NCI-H748 (cell line): ENCODE measurements at regions not wholly inside any gene's neighbourhood (a gene's known extent, or its start where the extent isn't known, plus 50 kb on each side); places are given as distances from the start of the nearest gene placed in this dataset.
A peak's percentile ranks its signal among the peaks of the same experiment; 100 is the strongest.

Source experiments
- DNase-seq: peaks from one replicate; lab custom pipeline; 2025; ENCODE audit not compliant: unreplicated experiment; lab: John Stamatoyannopoulos, UW

DNA sequence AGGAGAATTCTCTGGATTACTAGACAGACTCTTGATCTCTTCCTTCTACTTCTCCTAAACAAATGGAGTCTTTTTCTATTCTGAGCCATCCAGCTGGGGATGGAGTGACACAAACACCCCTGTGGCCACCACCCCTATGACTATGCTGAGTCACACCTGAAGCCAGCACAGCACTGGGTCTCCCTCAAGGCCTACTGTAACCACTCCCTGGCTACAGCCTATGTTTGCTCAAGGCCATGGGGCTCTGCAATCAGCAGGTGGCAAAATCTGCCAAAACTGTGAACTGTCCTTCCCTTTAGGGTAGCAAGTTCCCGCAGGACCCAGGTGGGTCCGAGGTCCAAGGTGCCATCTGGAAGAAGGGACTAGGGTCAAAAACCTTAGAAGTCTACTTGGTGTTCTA lies 132.3 kb downstream of the TINAG start:
- no peak for DNase-seq

DNA sequence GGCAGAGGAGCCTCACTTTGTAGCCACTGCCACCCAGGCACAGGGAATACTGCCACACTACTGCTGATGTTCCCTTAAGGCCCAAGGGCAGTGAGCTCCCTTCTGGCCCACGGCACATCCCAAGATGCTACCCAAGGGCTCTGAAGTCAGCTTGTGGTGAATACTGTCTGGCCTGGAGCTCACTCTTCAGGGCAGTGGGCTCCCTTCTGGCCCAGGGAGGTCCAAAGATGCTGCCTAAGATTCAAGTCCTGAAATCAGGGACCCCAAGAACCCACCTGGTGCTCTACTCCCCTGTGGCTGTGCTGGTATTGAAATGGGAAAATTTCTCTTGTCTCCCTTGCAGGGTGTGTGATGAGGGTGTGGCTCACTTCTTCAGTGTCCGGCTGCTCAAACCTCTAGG lies 132.8 kb downstream of the TINAG start:
- DNase-seq: no peak

DNA sequence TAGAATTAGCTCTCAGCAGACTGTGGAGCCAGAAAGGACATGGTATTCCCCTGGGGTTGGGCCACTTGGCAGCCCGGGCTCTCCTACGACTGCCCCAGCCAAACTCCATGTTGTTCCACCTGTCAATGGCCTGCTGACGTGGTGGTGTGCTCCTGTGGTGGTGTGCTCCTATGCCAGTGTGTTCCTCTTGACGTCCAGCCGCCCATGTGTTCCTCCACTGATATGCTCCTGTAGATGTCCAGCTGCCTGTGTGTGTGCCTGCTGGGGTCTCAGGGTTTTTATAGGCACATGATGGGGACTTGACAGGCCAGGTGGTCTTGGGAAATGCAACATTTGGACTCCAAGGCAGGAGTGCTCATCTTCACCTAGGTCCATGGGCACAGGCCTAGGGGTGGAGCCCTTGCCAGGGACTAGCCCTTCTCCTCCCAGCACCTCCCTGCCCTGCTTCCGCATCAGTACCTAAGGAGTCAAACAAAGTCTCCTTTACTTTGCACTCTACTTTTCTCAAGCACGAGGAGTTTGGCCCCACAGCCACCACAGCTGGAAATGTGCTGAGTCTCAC lies 133.5 kb downstream of the TINAG start:
- no peak for DNase-seq

DNA sequence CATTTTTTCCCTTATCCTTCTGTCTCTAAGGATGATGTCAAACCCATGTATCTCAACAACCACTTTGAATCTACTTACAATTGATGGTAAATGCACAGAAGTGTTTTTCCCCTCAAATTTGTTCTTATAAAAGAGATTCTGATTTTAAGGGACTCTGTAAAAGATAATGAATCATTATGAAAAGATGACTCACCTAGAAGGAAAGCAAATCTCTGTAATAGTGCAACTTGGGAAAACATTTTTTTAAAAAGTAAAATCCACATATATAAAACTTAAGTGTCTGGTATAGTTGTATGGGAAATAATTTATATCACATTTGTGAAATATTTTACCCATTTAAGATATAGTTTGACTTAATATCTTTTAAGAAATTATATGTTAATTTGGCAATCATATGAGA lies 137.0 kb downstream of the TINAG start:
- no peak for DNase-seq

DNA sequence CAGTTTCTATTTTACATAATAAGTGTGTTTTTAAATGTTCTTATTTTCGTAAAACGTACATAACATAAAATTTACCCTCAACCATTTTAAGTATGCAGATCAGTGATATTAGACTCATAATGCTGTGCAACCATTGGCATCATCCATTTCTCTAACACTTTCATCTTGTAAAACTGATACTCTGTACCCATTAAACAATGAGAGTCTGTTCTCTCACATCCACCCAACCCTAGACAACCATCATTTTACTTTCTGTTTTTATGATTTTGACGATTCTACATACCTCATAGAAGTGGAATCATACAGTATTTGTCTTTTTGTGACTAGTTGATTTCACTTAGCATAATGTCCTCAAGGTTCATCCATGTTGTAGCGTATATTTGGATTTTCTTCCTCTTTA lies 140.4 kb downstream of the TINAG start:
- DNase-seq: no peak

DNA sequence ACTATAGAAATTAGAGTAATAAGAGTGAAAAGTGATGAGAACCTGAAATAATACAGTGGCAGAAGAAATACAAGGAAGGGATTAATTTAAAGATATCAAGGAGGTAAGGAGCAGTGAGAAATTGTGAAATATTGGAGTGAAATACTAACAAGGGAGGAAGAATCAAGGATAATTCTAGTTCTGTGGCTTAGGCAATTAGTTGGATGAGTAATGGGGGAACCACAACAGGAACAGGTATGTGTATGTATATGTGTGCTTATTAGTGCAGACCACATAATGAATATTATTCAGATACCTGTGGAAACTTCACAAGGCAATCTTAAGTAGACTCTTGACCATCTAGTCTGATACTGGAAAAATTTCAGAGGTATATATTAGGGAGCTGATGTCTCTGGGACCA lies 143.3 kb downstream of the TINAG start:
- no peak for DNase-seq

DNA sequence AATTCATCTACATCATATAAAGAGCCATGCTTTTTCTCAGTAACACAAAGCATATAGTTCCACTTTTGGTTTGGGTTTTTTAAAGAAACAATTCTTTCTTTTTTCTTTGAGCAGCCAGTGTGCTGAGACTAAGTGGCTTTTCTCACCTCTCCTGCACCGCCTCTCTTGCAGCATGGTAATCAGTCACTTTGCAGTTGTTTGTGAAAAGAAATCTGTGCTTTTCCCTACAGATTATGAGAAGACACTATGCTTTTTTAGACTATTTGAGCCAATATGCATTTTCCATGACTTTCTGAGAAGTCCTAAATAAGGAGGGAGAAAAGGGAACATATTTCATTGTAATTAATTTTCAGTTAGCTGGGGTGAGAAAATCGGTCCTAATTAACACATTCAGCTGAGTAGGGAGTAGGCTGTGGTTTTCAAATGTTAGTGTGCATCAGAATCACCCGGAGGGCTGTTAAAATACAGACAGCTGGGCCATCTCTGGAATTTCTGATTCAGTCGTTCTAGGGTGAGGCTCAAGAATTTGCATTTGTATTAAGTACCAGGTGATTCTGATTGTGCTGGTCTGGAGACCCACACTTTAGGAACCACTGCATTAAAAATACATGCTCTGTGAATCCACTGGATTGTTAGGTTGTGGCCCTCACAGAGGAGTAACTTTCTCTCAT lies 155.2 kb downstream of the TINAG start:
- DNase-seq: no peak

DNA sequence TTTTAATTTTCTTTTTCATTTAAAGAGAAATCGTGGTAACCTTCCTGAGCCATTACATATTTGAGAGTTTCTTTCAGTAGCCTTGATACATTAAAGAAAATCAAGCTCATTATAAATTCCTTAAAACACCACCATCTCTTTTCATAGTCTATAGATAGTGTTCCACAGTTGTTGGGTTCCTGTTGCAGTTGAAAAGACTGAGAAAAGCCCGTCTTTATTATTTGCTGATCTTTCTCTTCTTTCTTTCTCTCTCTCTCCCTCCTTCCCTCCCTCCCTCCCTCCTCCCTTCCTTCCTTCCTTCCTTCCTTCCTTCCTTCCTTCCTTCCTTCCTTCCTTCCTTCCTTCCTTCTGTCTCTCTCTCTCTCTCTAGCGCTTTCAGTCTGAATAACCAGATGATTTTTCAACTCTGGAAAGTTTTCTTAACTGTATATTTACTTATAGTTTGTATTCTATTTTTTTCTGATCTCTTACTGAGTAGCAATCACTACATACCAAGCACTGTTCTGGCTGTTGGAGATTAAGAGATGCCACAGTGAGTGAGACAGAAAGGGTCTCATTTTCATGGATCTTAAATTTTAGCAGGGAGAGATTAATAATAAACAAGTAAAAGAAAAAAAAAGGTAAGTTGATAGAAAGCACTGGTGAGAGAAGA lies 157.5 kb downstream of the TINAG start:
- DNase-seq: no peak

DNA sequence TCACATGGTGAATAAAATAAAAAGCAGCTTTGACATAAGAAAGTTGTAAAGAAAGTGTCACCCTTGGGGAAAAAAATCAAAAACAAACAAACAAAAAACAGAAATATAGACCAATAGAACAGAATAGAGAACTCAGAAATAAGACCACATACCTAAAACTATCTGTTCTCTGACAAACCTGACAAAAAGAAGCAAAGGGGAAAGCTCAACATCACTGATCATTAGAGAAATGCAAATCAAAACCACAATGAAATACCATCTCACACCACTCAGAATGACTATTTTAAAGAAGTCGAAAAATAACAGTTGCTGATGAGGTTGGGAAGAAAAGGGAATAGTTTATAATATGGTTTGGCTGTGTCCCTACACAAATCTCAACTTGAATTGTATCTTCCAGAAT lies 159.1 kb downstream of the TINAG start:
- no peak for DNase-seq

DNA sequence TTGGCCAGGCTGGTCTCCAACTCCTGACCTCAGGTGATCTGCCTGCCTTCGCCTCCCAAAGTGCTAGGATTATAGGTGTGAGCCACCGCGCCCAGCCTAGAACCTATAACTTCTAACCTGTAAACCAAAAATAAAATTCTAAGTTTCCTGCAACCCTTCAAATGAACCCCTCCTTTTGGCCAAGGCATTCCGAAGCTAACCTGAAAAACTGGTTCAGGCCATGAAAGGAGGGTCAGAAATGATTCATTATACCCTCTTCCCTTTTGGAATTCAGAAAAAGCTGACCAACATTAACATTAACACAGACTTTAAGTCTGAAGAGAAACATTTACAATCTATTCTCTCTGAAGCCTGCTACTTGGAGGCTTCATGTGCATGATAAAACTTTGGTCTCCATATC lies 165.1 kb downstream of the TINAG start:
- no peak for DNase-seq

DNA sequence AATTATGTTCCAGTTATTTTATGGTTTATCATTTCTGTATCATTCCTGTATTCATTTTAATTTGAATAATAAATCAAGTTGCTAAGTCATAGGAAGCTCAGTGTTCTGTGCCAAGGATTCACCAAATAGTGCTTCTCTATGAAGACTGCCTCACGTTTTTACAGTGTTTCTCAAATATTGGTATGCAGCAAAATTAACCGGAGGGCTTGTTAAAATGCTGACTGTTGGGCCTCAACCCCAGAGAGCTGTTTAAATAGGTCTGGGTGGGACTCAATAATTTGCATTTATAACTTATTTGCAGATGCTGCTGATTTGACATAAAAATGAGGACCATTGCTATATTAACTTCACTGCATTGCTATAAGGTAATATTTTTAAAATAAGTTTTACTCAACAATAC lies 166.7 kb downstream of the TINAG start:
- DNase-seq: no peak

DNA sequence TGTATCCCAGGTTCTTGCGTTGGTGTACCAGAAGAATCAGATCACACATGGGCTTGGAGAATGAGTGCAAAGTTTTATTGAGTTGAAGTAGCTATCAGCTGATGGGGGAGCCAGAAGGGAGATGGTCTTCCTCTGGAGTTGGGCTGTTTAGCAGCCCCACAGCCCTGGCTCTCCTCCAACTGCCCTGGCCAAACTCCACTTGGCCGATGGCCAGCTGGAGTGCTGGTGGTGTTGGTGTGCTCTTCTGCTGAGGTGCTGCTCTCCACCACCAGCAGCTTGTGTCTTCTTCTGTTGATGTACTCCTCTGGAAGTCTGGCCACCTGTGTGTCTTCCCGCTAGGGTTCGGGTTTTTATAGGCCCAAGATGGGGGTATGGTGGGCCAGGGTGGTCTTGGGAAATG lies 172.8 kb downstream of the TINAG start:
- peak; percentile 9 for DNase-seq

DNA sequence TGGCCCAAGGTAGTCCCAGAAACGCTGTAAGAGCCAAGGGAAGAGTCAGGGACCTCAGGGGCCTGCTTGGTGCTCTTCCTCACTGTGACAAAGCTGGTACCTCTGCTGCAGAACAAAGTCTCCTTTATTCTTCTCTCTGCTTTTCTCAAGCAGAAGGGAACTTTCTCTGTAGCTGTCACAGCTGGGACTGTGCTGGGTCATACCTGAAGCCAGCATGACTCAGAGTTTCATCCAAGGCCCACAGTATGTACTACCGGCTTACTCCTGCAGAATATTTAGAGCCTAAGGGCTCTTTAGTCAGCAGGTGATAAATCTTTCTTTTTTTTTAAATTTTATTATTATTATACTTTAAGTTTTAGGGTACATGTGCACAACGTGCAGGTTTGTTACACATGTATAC lies 183.2 kb downstream of the TINAG start:
- no peak for DNase-seq

DNA sequence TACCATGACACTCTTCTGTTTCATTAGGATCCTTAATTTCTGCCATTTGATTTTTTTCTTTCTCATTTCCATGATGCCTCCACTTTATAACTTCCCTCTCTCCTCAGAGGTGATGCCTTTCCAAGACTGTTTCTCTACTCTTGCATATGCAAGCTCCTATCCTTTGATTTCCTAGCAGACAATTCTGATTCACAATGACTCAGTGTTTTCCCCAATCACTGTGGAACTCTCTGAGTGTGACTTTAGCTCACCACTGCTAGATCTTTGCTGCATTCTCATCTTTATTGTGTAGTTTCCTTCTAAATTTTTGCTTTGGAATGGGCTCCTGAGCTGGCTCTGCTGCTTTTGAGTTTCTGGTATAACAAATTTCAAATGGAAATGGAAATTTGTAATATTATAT lies 184.9 kb downstream of the TINAG start:
- no peak for DNase-seq

DNA sequence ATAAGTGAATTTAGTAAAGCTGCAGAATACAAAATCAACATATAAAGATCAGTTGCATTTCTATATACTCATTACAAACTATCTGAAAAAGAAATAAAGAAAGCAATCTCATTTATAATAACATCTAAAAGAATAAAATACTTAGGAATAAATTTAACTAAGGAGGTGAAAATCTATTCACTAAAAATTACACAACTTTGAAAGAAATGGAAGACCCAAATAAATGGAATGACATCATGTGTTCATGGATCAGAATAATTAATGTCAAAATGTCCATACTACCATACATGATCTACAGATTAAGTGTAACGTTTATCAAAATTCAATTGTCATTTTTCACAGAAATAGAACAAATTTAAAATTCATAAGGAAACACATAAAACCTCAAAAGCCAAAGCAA lies 194.9 kb downstream of the TINAG start:
- no peak for DNase-seq

DNA sequence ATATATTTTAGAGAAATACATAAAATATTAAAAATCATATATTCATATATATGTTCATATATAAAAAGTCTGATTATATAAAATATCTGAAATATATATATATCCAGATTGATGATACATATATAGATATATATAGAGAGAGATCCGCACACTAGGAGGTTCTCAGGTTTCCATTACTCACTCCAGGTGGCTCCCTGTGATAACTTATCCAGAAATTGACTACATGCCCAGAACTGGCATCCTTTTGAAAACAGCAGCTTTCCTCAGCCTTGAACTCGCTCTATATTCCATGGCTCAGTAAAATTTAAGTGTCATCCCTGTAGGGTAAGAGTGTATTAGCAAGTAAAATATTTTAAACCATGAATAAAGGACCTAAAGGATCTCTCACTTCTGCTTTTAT lies 206.8 kb downstream of the TINAG start:
- peak; percentile 4 for DNase-seq

DNA sequence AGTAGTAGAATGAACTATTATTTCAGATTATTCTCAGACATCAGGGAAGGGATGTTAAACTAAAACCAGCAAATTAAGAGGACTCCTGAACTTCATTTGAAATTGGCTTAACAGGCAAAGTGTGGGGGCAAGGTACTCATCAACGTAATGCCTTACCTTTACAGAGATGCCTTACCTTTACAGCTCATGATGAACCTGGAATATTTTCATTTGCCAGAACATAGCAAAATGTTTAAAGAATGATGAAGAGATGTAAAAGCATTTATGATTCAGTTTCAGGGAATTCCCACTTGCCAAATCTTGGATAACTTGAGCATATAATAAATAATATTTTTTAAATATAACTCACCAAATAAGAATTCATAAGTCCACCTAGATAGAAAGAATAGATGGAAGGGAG lies 207.5 kb downstream of the TINAG start:
- no peak for DNase-seq

DNA sequence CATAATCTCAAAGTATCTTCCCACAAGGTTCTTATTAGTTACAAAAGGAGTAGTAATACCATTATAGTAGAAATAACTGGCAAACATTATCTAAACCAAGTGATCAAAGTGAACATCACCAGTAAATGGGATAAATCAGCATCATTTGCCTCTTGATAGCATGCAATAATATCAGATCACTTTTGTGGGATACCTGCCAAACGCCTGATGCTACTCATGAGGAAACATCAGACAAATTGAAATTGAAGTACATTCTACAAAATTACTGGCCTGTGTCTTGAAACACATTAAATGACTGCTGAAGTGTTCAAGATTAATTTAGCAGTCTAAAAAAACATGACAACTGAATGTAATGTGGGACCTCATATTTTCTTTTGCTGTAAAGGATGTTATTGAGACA lies 208.1 kb downstream of the TINAG start:
- no peak for DNase-seq

DNA sequence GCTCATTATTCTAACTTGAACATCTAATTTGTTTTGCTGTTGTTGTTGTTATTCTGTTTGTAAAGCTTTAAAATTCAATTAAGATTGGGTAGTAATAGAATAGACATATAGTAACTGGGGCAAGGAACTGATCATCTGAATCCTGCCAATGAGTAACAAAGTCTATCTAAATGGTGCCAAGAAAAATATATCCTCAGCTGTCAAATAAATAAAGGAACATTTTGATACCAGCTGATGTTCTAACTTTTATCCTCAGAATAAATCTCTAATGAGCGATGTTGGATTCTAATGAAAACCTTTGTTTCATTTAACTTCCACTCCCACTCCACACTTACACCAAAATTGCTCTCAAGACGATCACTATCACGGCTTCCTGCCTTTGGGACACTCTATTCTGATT lies 210.9 kb downstream of the TINAG start:
- no peak for DNase-seq

DNA sequence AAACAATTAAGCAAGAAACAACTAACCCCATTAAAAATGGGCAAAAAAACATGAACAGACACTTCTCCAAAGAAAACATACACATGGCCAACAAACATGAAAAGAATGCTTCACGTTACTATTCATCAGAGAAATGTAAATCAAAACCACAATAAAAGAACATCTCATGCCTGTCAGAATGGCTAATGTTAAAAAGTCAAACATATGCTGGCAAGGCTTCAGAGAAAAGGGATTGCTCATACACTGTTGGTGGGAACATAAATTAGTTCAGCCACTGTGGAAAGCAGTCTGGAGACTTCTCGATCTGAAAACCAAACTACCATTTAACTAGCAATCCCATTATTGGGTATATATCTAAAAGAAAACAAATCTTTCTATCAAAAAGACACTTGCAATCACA lies 217.5 kb downstream of the TINAG start:
- no peak for DNase-seq

DNA sequence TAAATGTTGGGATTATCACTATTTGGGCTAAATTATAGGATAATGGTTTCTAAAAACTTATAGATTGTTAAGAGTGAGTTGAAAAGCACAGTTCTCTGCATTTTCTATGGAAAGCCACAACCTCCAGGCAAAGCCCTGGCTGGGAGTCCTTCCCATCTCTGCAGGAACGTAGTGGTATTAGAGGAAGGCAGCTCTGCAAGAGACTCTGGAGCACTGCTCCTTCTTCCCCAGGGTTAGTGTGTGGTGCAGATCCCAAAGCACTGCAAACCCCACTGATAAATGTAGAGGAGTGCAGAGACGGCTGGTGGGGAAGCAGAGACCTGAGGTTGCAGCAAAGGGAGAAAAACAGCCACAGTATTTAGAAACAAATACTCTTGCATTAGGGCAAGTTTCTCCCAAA lies 225.3 kb downstream of the TINAG start:
- no peak for DNase-seq

DNA sequence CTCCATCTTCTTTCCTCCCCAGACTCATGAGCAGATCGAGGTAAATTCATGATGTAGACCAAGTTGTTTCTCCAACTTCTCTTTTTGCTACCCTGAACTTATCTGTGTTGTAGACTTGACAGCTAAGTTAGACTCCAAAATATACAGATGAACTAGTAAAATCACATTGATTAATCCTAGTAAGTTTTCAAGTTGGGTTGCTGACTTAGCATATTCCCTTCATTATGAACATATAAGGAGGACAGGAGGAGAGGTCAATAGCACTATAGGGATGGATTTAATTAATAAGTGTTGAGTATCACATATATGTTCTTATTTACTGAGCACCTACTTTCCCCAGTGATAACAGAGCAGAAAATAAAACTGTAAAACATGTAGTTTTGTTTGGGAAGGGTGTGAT lies 227.3 kb downstream of the TINAG start:
- DNase-seq: no peak

DNA sequence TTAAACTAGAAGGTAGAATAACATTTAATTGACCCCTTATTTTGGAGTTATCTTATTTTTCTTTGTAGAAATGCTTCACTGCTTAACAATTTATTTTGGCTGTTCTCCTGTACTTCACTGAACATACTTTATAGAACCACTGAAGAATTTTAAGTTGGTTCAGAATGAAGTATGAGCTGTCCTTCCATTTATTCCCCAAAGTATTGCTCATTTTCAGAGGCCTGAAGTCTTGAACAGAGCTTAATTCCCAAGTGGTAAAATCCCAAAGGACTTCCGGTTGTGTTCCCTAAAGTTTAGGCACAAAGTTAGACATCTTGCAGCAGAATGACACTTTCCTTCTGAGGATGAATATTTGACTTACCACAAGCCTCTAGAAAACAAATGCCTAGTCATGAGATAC lies 233.3 kb downstream of the TINAG start:
- DNase-seq: no peak
